22Rv1 (cell line): ENCODE measurements at regions not wholly inside any gene's neighbourhood (a gene's known extent, or its start where the extent isn't known, plus 50 kb on each side); places are given as distances from the start of the nearest gene placed in this dataset.

Experiments
- H3K27ac ChIP-seq: fragments of 450-650 bp; 2 replicates; pipeline ENCODE4 v1.5.1; 2017
- CTCF ChIP-seq: fragments of 450-650 bp; IDR thresholded peaks from 2 replicates; pipeline ENCODE4 v1.5.1; 2017; ENCODE audit warnings: mild to moderate bottlenecking
- ZFX ChIP-seq: fragments of 450-650 bp; IDR thresholded peaks from 2 replicates; pipeline ENCODE4 v1.6.1; 2017; ENCODE audit warnings: antibody characterized with exemption, borderline replicate concordance

- TF ChIP-seq ZFX (no peak), CTCF (0 out of 2 replicates have a peak, but pooled peaks have one; percentile 13)
- peak overlapping the region; percentile 64 for H3K27ac ChIP-seq
Observed at GRCh38 chr12:115451780-115452736, 768.1 kb upstream of the TBX3 start.

- peak overlapping the region; percentile 64 for H3K27ac ChIP-seq
- no peak for TF ChIP-seq CTCF
- TF ChIP-seq ZFX = no peak
Observed at GRCh38 chr12:115451151-115451779, 767.3 kb upstream of the TBX3 start.

GRCh38 chr12:115450710-115451109, 766.7 kb upstream of the TBX3 start:
- peak overlapping the region; percentile 64 for H3K27ac ChIP-seq

GRCh38 chr12:115450017-115450416, 766.0 kb upstream of the TBX3 start:
- no peak overlapping the region for H3K27ac ChIP-seq
- TF ChIP-seq ZFX (no peak), CTCF (no peak)

More at GRCh38 chr12:115450710-115451109, 766.7 kb upstream of the TBX3 start:
- TF ChIP-seq ZFX (no peak), CTCF (no peak)

GRCh38 chr12:115449526-115449925, 765.6 kb upstream of the TBX3 start:
- no peak overlapping the region for H3K27ac ChIP-seq
- TF ChIP-seq CTCF (no peak), ZFX (no peak)

GRCh38 chr12:115444346-115444745, 760.4 kb upstream of the TBX3 start:
- H3K27ac ChIP-seq = no peak overlapping the region
- no peak for TF ChIP-seq ZFX

- TF ChIP-seq ZFX = no peak
- TF ChIP-seq CTCF = no peak
Observed at GRCh38 chr12:115443351-115443938, 759.5 kb upstream of the TBX3 start.

More at GRCh38 chr12:115443351-115443938, 759.5 kb upstream of the TBX3 start:
- peak overlapping the region; percentile 46 for H3K27ac ChIP-seq
